Spinal cord (tissue), 9 donors: ENCODE measurements at regions not wholly inside any gene's neighbourhood (a gene's known extent, or its start where the extent isn't known, plus 50 kb on each side); places are given as distances from the start of the nearest gene placed in this dataset.

Source experiments
- DNase-seq, 6 donors: peaks; one replicate each; pipeline versions ENCODE4 v3.0.0 to v3.0.0-alpha.2; 2013 to 2015; ENCODE audit warnings: low spot score in 6 of 6, low read depth in 4 of 6
- H3K27ac ChIP-seq: one replicate; pipeline ENCODE4 v1.5.1; 2013; ENCODE audit warnings: low read depth, low read length, control low read depth
- H3K27me3 ChIP-seq: one replicate; pipeline ENCODE4 v1.6.1; 2013; ENCODE audit warnings: low read length; ENCODE audit not compliant: control insufficient read depth, insufficient read depth
- H3K36me3 ChIP-seq: one replicate; pipeline ENCODE4 v1.6.1; 2013; ENCODE audit warnings: low read length; ENCODE audit not compliant: control insufficient read depth, insufficient read depth
- H3K4me1 ChIP-seq: one replicate; pipeline ENCODE4 v1.6.1; 2013; ENCODE audit warnings: low read length; ENCODE audit not compliant: control insufficient read depth, insufficient read depth
- H3K4me3 ChIP-seq: one replicate; pipeline ENCODE4 v1.5.1; 2013; ENCODE audit warnings: low read depth, low read length, control low read depth
- H3K9me3 ChIP-seq: one replicate; pipeline ENCODE4 v1.6.1; 2013; ENCODE audit warnings: low read length; ENCODE audit not compliant: control insufficient read depth, insufficient read depth
- WGBS: methylation state at CpG from one replicate; pipeline ENCODE4 v1.1.5; 2013; ENCODE audit warnings: missing lambda C conversion rate; ENCODE audit not compliant: insufficient coverage; 5-methylcytosine and 5-hydroxymethylcytosine counted together
- donor health status: healthy.

DNA sequence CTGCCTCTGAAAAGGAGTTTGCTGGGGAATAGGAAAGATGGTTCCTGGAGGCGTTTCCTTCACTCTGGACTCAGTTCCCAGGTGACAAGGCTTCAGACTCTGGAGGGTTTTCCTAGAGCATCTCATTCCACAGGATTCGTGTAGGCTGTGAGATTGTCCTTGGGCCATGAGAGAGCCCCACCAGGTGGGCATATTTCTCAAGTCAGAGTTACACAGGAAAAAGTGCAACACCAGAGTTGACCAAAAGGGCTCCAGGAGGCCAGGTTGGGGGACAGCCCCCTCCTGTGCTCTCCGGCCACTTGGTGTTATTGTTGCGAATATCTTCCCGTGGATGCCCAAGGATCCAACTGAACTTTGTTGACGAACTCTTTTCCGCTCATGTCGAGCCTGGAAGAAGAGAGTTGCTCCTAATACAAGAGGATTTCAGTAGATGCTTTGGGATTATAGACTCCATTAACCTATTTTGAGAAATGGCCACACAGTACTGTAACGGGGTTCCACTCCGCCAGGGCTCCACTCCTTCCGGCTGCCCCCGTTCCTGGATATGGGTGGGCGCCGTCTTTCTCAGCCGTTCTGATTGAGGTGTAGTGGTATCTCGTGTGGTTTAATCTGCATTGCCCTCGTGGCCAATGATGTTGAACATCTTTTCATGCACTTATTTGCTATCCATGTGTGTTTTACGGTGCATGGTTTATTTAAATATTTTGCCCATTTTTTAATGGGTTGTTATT, 580.3 kb downstream of the BRD1 start:
- H3K27ac ChIP-seq: no peak overlapping the region
- no peaks in the 10 kb centered on the region for H3K36me3 ChIP-seq
- no peaks in the 10 kb centered on the region for H3K27me3 ChIP-seq
- no peaks in the 10 kb centered on the region for H3K9me3 ChIP-seq
- WGBS: 79% methylated on average over 8 of the region's 18 CpGs
- no peak for DNase-seq
- H3K4me1 ChIP-seq: no peaks in the 10 kb centered on the region
- no peak overlapping the region for H3K4me3 ChIP-seq

DNA sequence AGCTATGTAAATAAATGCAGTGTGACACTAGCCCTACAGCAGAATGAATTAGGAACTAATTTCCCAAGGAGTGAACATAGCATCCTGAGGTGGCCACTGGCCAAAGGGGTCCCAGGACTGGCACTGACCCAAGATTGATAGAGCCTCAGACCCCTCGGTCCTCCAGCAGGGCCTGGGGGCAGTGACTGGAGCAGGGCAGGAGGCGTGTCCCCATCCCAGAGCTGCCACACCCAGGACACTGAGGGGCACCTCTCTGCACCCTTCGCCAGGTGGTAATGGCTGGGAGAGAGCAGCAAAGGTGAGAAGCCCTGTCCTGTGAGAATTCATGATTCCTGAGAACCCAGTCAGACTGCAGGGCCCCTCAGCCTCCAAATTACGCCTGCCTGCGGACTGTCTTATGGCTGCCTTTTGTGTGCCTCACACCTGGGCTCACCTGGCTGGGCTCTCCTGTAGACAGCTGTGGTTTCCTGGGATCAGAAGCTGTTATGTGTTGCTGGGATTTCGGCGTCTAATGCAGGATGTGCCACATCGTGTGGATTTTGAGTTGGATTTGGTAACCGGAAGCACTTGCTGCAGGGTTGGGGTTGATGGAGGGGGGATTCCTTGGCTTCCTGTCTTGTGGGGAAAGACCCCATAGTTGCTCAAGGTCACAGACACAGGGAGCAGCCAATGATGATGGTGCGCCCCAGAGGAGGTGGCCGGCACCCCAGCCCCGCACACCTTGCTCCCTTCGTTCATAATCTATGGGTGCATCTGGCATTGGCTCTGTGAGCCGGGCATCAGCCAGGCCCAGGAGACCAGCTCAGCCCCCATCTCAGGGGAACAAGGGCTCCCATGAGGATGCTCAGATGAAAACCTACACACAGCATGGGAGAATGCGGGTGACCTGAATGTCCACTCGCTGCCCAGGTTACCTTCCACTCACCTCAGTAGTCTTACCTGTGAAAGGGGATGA, 582.9 kb downstream of the BRD1 start:
- no peaks in the 10 kb centered on the region for H3K4me1 ChIP-seq
- H3K9me3 ChIP-seq: no peaks in the 10 kb centered on the region
- WGBS: 91% methylated on average over 14 of the region's 16 CpGs
- no peak overlapping the region for H3K27ac ChIP-seq
- no peaks in the 10 kb centered on the region for H3K36me3 ChIP-seq
- no peak for DNase-seq
- no peaks in the 10 kb centered on the region for H3K27me3 ChIP-seq
- no peak overlapping the region for H3K4me3 ChIP-seq

DNA sequence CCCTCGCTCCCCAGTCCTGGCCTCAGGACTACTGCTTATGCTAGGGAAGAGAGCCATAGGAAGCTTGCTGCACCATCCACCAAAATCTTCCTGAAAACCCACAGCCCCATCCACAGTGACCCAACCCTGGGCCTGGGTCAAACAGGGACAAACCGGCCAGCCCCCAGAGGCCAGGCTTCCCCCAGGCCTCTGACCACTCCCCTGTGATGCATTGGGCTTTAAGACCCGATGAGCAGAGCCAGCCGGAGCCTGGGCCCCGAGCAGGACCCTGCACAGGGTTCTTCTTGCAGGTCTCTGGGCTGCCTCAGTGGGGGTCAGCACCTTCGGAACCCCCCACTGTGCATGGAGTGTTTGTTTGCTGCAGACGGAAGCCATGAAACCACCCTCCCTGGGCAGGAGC, 583.7 kb downstream of the BRD1 start:
- Histone ChIP-seq H3K36me3 (no peaks in the 10 kb centered on the region), H3K9me3 (no peaks in the 10 kb centered on the region), H3K27ac (no peak overlapping the region), H3K4me3 (no peak overlapping the region), H3K4me1 (no peaks in the 10 kb centered on the region), H3K27me3 (no peaks in the 10 kb centered on the region)
- DNase-seq: no peak
- 87% methylated on average over 5 of the region's 7 CpGs for WGBS

DNA sequence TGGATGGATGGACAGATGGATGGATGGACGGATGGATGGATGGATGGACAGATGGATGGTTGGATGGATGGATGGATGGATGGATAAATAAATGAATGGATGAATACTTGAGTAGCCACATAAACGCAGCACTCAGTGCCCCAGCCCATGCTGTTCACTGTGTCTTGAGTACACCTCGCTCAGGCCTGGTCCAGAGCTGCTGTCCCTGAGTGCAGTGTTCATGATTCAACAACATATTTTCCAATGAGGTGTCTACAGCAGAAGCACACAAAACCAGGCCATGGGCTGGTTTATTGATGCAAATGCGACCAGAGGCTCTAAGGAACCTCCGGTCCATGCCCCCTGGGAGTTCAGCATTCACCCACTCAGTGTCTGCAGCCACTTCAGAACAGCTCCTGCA, 584.3 kb downstream of the BRD1 start:
- H3K9me3 ChIP-seq: no peaks in the 10 kb centered on the region
- H3K27ac ChIP-seq: no peak overlapping the region
- no peak overlapping the region for H3K4me3 ChIP-seq
- no peak for DNase-seq
- no peaks in the 10 kb centered on the region for H3K27me3 ChIP-seq
- H3K4me1 ChIP-seq: no peaks in the 10 kb centered on the region
- H3K36me3 ChIP-seq: no peaks in the 10 kb centered on the region
- WGBS: 92% methylated on average over 5 of the region's 5 CpGs

DNA sequence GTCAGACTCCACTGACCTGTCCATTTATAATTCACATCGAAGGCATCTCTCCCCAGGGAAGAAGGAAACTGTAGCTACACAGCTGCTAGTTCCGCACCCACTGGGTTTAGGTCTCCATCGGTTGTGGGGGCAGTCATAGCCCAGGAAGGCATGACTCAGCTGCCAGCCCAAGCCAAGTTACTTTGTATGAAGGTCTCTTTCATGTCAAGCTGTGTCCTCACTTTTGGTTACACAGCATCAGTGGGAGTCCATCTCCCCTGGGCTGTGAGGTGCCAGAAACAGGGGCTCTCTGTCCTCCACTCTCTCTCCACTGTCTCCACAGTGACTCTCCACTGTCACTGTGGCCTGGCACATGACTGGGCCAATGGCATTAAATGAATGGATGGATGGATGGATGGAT, 585.2 kb downstream of the BRD1 start:
- 81% methylated on average over 2 of the region's 3 CpGs for WGBS
- H3K27ac ChIP-seq: no peak overlapping the region
- H3K9me3 ChIP-seq: no peaks in the 10 kb centered on the region
- no peaks in the 10 kb centered on the region for H3K27me3 ChIP-seq
- H3K4me1 ChIP-seq: no peaks in the 10 kb centered on the region
- no peaks in the 10 kb centered on the region for H3K36me3 ChIP-seq
- no peak for DNase-seq
- H3K4me3 ChIP-seq: no peak overlapping the region

DNA sequence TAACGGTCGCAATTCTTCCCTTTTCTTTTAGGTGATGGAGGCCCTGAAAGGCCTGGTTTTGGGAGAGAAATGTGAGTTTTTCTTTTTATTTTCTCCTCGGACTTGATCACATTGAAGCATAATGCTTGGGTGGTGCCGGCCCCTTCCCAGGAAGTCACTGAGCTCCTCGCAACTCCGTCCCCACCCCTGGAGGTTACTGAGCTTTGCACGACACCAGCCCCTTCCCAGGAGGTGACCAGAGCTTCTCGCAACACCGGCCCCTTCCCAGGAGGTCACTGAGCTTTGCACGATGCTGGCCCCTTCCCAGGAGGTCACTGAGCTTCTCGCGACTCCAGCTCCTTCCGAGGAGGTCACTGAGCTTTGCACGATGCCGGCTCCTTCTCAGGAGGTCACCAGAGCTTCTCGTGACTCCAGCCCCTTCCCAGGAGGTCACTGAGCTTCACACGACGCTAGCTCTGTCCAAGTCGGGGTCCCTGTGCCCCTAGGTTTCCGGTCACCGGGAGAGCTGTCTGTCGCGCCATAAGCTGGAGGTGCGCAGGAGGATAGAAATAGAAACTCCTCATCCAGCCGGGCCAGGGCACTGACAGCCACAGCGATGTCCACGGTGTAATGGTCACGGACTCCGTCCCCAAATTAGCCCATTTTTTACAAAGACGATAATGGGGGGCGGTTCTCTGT, 586.4 kb downstream of the BRD1 start:
- 88% methylated on average over 27 of the region's 31 CpGs for WGBS
- Histone ChIP-seq H3K27ac (no peak overlapping the region), H3K36me3 (no peaks in the 10 kb centered on the region), H3K9me3 (no peaks in the 10 kb centered on the region), H3K4me3 (no peak overlapping the region), H3K27me3 (no peaks in the 10 kb centered on the region), H3K4me1 (no peaks in the 10 kb centered on the region)
- no peak for DNase-seq

DNA sequence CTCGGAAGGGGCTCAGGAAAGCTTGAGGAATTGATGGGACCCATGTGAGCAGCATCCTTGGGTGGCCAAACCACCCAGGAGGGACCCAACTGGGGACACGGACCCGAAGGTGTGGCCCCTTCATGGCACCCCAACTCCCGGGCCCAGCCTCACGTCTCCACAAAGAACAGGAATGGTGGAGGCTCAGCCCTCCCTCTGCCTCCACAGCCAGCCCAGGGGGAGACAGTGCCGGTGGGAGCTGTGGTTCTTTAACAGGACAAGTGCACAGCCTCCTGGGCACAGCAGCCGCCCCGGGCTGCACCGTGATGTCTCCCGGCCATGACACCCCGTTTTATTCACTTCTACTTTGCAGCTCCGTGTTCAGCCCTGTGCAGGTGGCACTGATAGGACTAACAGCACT, 587.2 kb downstream of the BRD1 start:
- Histone ChIP-seq H3K4me3 (no peak overlapping the region), H3K36me3 (no peaks in the 10 kb centered on the region), H3K27ac (no peak overlapping the region), H3K9me3 (no peaks in the 10 kb centered on the region), H3K27me3 (no peaks in the 10 kb centered on the region), H3K4me1 (peaks cover 6% of the 10 kb centered on the region)
- 87% methylated on average over 12 of the region's 12 CpGs for WGBS
- DNase-seq: no peak

DNA sequence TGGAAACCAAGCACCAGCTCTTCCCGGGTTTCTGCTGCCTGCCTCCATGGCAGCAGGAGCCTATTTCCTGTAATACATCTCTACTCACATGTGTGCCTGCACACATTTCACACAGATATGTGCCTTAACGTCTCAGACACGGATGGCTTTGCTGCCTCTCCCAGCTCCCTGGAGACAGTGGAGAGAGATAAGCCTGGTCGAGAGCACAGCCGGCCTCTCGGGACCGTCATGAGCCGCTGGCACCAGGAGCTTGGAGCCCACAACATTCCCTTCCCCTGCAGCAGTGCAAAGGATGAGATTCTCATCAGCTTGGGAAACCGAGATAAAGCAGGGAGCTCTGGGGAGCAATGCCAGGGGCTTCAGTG, 587.7 kb downstream of the BRD1 start:
- H3K27me3 ChIP-seq: no peaks in the 10 kb centered on the region
- H3K4me3 ChIP-seq: no peak overlapping the region
- no peak overlapping the region for H3K27ac ChIP-seq
- no peaks in the 10 kb centered on the region for H3K9me3 ChIP-seq
- no peaks in the 10 kb centered on the region for H3K36me3 ChIP-seq
- WGBS: 78% methylated on average over 8 of the region's 9 CpGs
- DNase-seq: no peak
- H3K4me1 ChIP-seq: peaks cover 8% of the 10 kb centered on the region

DNA sequence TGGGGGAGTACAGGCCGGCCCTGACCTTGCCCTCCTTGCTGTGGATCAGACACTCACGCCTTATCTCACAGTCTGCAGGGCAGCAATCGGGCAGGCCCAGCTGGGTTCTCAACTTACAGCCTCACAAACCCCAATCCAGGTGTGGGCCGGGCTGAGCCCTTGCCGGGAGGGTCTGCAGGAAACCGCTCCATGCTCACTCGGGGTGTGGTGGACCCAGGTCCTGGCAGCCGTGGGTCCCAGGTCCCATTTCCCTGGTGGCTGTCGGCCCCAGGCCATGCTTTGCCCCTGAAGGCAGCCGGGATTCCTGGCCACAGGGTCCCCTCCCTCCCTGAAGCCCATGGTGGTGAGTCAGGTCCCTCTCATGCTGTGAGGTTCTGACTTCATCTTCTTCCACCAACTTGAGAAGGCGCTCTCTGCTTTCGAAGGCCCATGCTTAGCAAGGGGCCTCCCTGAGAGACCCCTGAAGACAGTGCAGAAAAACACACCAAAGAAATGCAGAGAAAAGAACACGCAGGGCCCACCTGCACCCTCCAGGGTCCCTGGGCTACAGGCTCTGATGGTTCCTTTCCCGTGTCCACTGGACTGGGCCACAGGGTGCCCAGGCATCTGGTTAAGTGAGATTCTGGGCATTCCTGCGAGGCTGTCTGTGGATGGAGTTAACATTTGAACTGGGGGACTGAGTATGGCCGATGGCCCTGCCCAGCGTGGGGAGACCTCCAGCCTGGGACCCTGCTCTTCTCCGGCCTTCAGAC, 588.2 kb downstream of the BRD1 start:
- peaks cover 8% of the 10 kb centered on the region for H3K4me1 ChIP-seq
- no peaks in the 10 kb centered on the region for H3K27me3 ChIP-seq
- H3K4me3 ChIP-seq: no peak overlapping the region
- H3K9me3 ChIP-seq: no peaks in the 10 kb centered on the region
- no peak overlapping the region for H3K27ac ChIP-seq
- no peaks in the 10 kb centered on the region for H3K36me3 ChIP-seq
- 88% methylated on average over 17 of the region's 18 CpGs for WGBS
- DNase-seq: no peak
